ENCODE measurements at regions not wholly inside any gene's neighbourhood (a gene's known extent, or its start where the extent isn't known, plus 50 kb on each side); places are given as distances from the start of the nearest gene placed in this dataset.

DNA sequence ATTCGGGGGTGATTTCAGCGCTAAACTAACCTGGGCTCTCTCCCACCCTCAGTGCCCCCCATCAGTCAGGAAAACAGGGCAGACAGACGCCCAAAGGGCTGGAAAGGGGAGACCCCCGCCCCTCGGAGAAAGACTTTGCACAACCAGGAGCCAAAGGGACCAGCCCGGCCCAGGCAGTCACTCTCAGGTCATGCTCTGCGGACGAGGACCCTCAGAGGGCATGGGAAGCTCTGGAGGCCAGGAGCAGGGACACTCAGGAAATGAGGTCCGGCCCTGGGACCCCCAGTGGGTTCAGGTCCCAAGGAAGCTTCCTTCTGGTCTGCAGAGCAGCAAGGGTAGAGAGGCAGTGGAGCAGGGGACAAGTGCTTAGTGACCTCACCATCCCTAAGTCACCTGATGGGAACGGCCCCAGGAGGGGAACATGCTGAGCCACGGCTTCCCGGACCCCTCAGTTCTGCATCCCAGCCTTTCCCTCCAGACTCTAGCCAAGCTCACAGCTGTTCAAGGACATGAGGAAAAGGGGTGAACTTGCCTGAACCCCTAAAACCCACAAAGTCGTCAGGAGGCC is 88.0 kb upstream of the GPC1 start:
- no peak for TF ChIP-seq CTCF (conservative IDR thresholded peaks at IDR 0.05; ENCODE audit: control insufficient read depth, insufficient read depth, low read depth, low read length)
- no peak for DNase-seq (ENCODE audit: low read depth)
- no peak overlapping the region for H3K4me3 ChIP-seq (ENCODE audit: control insufficient read depth, low read depth, low read length)

- H3K4me3 ChIP-seq (ENCODE audit: control insufficient read depth, low read depth, low read length), result no peak overlapping the region
- DNase-seq (ENCODE audit: low read depth), result no peak
- no peak for TF ChIP-seq CTCF (conservative IDR thresholded peaks at IDR 0.05; ENCODE audit: control insufficient read depth, insufficient read depth, low read depth, low read length)
Measured at GRCh38 chr2:240347949-240348500, 87.4 kb upstream of the GPC1 start.

- no peak for DNase-seq (ENCODE audit: low read depth)
- TF ChIP-seq CTCF (conservative IDR thresholded peaks at IDR 0.05; ENCODE audit: control insufficient read depth, insufficient read depth, low read depth, low read length), result no peak
- no peak overlapping the region for H3K4me3 ChIP-seq (ENCODE audit: control insufficient read depth, low read depth, low read length)
Measured at GRCh38 chr2:240348522-240348921, 86.9 kb upstream of the GPC1 start.

DNA sequence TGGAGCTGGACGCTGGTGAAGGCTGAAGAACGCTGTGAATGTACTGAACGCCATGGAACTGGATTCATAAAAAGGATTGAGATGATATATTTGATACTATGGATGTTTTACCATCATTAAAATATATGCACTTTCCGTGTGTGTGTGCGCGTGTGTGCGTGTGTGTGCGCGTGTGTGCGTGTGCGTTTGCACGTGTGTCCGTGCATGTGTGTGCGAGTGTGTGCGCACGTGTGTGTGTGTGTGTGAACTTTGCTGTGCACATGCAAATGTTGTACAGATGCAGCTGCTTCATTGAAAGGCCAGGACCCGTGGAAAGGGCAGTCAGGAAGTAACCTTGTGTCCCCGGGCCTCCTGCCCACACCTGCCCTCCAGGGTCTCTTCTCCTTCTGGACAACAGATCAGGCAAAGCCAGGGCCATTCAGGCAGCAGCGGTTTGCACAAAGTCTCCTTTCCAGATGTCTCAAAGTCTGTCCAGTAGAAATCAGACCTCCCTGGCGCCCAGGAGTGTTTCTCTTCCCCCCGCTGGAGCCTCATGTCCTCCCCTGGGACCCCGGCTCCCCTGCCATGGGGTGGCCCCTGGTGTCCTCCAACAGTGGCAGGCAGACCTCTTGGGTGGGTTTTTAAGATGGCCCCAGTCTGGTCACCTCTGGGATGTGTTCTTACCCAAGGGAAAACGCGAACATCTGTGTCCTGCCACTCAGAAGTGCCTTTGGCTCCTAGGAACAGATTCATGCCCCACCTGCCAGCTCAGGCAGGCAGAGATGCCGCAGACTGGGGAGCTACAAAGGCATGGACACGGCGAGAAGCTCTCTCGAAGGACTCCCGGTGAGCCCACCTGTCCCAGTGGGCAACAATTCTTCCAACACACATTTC is 86.1 kb upstream of the GPC1 start:
- no peak for TF ChIP-seq CTCF (conservative IDR thresholded peaks at IDR 0.05; ENCODE audit: control insufficient read depth, insufficient read depth, low read depth, low read length)
- H3K4me3 ChIP-seq (ENCODE audit: control insufficient read depth, low read depth, low read length), result no peak overlapping the region
- no peak for DNase-seq (ENCODE audit: low read depth)

GRCh38 chr2:240350006-240350355 is 85.5 kb upstream of the GPC1 start:
- DNase-seq (ENCODE audit: low read depth), result no peak
- H3K4me3 ChIP-seq (ENCODE audit: control insufficient read depth, low read depth, low read length), result no peak overlapping the region
- no peak for TF ChIP-seq CTCF (conservative IDR thresholded peaks at IDR 0.05; ENCODE audit: control insufficient read depth, insufficient read depth, low read depth, low read length)

DNA sequence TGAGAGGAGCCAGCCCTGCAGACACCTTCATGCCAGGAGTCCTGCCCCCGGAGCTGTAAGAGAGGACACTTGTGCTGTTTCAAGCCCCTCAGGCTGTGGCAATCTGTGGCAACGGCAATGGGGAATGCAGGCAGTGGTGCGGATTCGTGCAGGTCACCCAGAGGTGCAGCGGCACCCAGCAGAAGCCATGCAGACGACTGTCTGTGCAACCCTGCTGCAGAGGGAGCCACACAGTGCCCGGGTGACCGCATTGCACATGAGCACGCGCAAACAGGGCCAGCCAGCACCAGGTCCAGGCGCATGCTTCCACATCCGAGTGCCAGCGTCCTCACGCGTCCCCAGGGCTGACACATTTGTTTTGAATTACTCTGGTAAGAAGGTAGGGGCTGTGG is 84.8 kb upstream of the GPC1 start:
- TF ChIP-seq CTCF (conservative IDR thresholded peaks at IDR 0.05; ENCODE audit: control insufficient read depth, insufficient read depth, low read depth, low read length), result no peak
- no peak overlapping the region for H3K4me3 ChIP-seq (ENCODE audit: control insufficient read depth, low read depth, low read length)
- DNase-seq (ENCODE audit: low read depth), result no peak

All from fibroblast of mammary gland (primary cell).